ENCODE measurements at regions not wholly inside any gene's neighbourhood (a gene's known extent, or its start where the extent isn't known, plus 50 kb on each side); places are given as distances from the start of the nearest gene placed in this dataset.

DNA sequence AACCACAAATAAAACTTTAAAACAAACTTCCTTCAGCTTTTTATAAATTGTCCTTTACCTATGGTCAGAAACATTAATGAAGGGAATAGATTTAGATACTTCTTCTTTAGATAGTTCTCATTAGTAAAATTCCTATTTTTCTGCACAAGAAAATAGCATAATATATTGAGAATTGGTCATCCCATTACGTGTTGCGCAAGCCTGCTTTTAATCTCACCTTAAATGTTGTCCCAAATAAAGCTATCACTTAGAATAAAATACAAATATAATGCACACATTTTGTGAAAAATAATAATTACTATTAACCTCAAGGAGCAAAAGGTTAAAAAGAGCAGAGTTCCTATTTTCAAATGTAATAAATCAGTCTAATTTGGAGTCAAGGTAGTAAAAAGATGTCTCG, 95.2 kb upstream of the TTC29 start:
- Histone ChIP-seq H3K27ac (no peak overlapping the region), H3K4me3 (no peak overlapping the region), H3K9me3 (no peaks in the 10 kb centered on the region), H3K4me1 (no peaks in the 10 kb centered on the region), H3K36me3 (no peaks in the 10 kb centered on the region), H3K27me3 (peaks cover 0 to 20% (median 6%) of the 10 kb centered on the region in 7 donors)
- no peak for ATAC-seq
- intact Hi-C loops (cut with DNase I): no loop called here
- DNase-seq: no peak
- 92 to 93% methylated on average over 3 of the region's 3 CpGs for WGBS, 2 donors
- TF ChIP-seq, protein P1, sequence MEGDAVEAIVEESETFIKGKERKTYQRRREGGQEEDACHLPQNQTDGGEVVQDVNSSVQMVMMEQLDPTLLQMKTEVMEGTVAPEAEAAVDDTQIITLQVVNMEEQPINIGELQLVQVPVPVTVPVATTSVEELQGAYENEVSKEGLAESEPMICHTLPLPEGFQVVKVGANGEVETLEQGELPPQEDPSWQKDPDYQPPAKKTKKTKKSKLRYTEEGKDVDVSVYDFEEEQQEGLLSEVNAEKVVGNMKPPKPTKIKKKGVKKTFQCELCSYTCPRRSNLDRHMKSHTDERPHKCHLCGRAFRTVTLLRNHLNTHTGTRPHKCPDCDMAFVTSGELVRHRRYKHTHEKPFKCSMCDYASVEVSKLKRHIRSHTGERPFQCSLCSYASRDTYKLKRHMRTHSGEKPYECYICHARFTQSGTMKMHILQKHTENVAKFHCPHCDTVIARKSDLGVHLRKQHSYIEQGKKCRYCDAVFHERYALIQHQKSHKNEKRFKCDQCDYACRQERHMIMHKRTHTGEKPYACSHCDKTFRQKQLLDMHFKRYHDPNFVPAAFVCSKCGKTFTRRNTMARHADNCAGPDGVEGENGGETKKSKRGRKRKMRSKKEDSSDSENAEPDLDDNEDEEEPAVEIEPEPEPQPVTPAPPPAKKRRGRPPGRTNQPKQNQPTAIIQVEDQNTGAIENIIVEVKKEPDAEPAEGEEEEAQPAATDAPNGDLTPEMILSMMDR (IDR thresholded peaks at IDR 0.05): no peak

DNA sequence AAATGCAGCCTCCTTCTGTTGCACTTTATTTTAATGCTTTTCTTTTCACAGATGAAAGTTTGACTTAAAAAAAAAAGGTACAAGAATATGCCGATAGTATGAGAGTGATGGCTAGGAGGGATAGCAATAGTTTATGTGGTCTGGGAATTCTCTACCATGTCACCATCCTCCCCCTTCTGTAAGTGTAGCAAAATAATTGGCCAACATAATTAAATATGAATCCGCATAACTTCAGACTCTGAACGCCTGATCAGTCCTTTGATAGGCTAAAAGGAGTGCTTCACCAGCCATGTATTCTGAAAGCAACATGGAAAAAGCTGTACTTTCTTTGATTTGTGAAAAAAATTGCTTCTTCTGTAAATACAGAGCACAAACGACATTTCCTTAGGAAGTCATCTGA, 95.7 kb upstream of the TTC29 start:
- Histone ChIP-seq H3K4me1 (no peaks in the 10 kb centered on the region), H3K27ac (no peak overlapping the region), H3K36me3 (no peaks in the 10 kb centered on the region), H3K9me3 (no peaks in the 10 kb centered on the region), H3K4me3 (no peak overlapping the region), H3K27me3 (peaks cover 0 to 18% (median 6%) of the 10 kb centered on the region in 7 donors)
- 61 to 65% methylated on average over 4 of the region's 4 CpGs for WGBS, 2 donors
- intact Hi-C loops (cut with DNase I): no loop called here
- TF ChIP-seq, protein P1 (IDR thresholded peaks at IDR 0.05): no peak
- DNase-seq (no peak), ATAC-seq (no peak)

DNA sequence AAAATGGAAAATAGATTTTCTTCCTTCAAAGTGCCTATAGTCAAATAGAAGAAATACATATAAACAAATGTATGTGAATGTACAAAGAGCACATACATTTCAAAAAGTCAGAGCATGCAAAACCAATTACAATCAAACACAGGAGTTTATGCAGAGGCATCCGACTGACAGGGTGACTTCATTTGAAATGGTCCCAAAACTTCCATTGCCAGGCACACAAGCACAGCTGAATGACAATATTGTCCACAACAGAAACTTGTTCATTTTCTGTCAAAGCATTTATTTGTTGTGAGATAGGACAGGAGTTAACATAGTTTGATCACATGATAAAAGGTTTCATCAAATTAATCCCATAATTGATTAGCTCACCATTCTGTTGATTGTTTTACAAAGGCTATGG, 96.4 kb upstream of the TTC29 start:
- no peak overlapping the region for H3K4me3 ChIP-seq
- intact Hi-C loops (cut with DNase I): no loop called here
- TF ChIP-seq, protein P1 (IDR thresholded peaks at IDR 0.05): no peak
- no peaks in the 10 kb centered on the region for H3K36me3 ChIP-seq
- H3K9me3 ChIP-seq: no peaks in the 10 kb centered on the region
- DNase-seq: no peak
- H3K27ac ChIP-seq: no peak overlapping the region
- H3K27me3 ChIP-seq: peaks cover 0 to 18% (median 6%) of the 10 kb centered on the region in 7 donors
- no peak for ATAC-seq
- 70 to 84% methylated on average over 1 of the region's 1 CpG for WGBS, 2 donors
- H3K4me1 ChIP-seq: no peaks in the 10 kb centered on the region

DNA sequence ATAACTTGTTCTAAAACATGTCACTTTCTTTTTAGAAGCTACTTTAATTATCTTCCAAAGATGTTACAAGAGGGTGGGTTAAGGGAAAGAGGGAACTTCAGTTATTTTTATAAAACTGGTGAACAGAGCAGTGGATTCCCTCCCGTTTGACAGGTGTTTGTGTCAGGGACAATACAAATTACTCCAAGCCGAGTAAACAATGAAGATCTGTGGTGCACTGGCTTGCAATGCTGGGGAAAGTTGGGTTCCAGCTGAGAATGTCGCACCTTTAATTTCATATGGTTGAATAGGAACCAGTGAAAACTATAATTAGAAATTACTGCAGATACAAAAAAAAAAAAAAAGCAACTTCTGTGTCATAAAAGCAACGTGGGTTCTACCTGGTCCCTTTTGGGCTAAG, 98.6 kb upstream of the TTC29 start:
- intact Hi-C loops (cut with DNase I): no loop called here
- H3K27me3 ChIP-seq: peaks cover 0 to 15% (median 6%) of the 10 kb centered on the region in 7 donors
- H3K27ac ChIP-seq: no peak overlapping the region
- TF ChIP-seq, protein P1 (IDR thresholded peaks at IDR 0.05): no peak
- DNase-seq: no peak
- peaks cover 0 to 3% (median 0%) of the 10 kb centered on the region in 11 donors for H3K9me3 ChIP-seq
- 67 to 73% methylated on average over 4 of the region's 4 CpGs for WGBS, 2 donors
- H3K36me3 ChIP-seq: no peaks in the 10 kb centered on the region
- no peaks in the 10 kb centered on the region for H3K4me1 ChIP-seq
- H3K4me3 ChIP-seq: no peak overlapping the region
- no peak for ATAC-seq

All from heart right ventricle (tissue), 16 donors.